Prostate gland (tissue), 2 donors: ENCODE measurements at regions not wholly inside any gene's neighbourhood (a gene's known extent, or its start where the extent isn't known, plus 50 kb on each side); places are given as distances from the start of the nearest gene placed in this dataset.

Source experiments
- DNase-seq: peaks from one replicate; pipeline ENCODE4 v3.0.0-alpha.2; 2019; ENCODE audit warnings: low spot score
- H3K27ac ChIP-seq, 2 donors: fragments of 200-600 bp; sonication (generic); 2 replicates each; pipeline ENCODE4 v1.5.1; 2017 to 2019
- H3K27me3 ChIP-seq: fragments of 200-600 bp; sonication (generic); replicated peaks from 2 replicates; pipeline ENCODE4 v1.5.1; 2019; ENCODE audit not compliant: insufficient read depth
- H3K36me3 ChIP-seq, 2 donors: fragments of 200-600 bp; sonication (generic); 1 replicate in 1 of 2; 2 replicates in 1 of 2; pipeline versions ENCODE4 v1.5.1 to v1.8.1; 2017 to 2019
- H3K4me1 ChIP-seq: fragments of 200-600 bp; sonication (generic); replicated peaks from 2 replicates; pipeline ENCODE4 v1.5.1; 2019
- H3K4me3 ChIP-seq, 2 donors: fragments of 200-600 bp; sonication (generic); 2 replicates each; pipeline ENCODE4 v1.5.1; 2017 to 2019
- H3K9me3 ChIP-seq: fragments of 200-600 bp; sonication (generic); 2 replicates; pipeline ENCODE4 v1.5.1; 2017
- POLR2A ChIP-seq: fragments of 450-650 bp; IDR thresholded peaks from one replicate; pipeline ENCODE4 v1.6.1; 2016; ENCODE audit warnings: antibody characterized with exemption, mild to moderate bottlenecking
- POLR2AphosphoS5 ChIP-seq: sonication (generic); formaldehyde crosslinking; IDR thresholded peaks from one replicate; pipeline ENCODE4 v1.6.1; 2017; ENCODE audit warnings: antibody characterized with exemption
- WGBS: methylation state at CpG from one replicate; pipeline ENCODE4 v1.1.5; 2018; 5-methylcytosine and 5-hydroxymethylcytosine counted together
- intact Hi-C: fragments of 100-400 bp; cut with DNase I; formaldehyde crosslinking; loops from one replicate; pipeline ENCODE4 v1.14.2; 2022
- TF ChIP-seq, protein P1 (sequence below), 4 experiments: fragments of 200-600 bp in 2 of 4; fragments of 450-650 bp in 2 of 4; sonication (generic) in 2 of 4; IDR thresholded peaks; 1 replicate in 3 of 4; 2 replicates in 1 of 4; pipeline ENCODE4 v1.5.1; 2016 to 2019; ENCODE audit warnings: antibody characterized with exemption in 4 of 4, mild to moderate bottlenecking in 2 of 4, moderate library complexity in 2 of 4

DNA sequence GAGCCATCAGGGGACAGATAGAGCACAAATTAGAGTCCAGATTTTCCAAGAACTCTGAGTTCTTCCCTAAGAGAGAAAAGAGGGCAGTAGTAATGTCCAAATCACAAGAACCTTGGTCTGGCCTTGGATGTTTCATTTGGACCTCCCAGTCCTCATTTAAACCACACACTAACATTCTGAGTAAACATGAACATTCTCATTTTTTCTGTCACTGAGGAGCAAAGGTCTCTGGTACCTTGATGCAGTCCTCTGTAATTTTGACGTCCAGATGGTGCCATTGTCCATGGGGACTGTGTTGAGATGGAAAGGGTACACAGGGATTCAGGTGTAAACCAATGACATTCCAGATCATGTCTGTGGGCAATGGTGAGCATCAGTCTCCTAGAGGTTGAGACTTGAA lies 225.4 kb upstream of the PHYHIPL start:
- TF ChIP-seq POLR2A (no peak), POLR2AphosphoS5 (no peak)
- TF ChIP-seq, protein P1, sequence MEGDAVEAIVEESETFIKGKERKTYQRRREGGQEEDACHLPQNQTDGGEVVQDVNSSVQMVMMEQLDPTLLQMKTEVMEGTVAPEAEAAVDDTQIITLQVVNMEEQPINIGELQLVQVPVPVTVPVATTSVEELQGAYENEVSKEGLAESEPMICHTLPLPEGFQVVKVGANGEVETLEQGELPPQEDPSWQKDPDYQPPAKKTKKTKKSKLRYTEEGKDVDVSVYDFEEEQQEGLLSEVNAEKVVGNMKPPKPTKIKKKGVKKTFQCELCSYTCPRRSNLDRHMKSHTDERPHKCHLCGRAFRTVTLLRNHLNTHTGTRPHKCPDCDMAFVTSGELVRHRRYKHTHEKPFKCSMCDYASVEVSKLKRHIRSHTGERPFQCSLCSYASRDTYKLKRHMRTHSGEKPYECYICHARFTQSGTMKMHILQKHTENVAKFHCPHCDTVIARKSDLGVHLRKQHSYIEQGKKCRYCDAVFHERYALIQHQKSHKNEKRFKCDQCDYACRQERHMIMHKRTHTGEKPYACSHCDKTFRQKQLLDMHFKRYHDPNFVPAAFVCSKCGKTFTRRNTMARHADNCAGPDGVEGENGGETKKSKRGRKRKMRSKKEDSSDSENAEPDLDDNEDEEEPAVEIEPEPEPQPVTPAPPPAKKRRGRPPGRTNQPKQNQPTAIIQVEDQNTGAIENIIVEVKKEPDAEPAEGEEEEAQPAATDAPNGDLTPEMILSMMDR (IDR thresholded peaks at IDR 0.05): no peak
- Histone ChIP-seq H3K27ac (peak overlapping the region in 1 of 2 donors; percentile 63), H3K27me3 (no peaks in the 10 kb centered on the region), H3K4me3 (no peak overlapping the region), H3K9me3 (no peaks in the 10 kb centered on the region), H3K36me3 (no peaks in the 10 kb centered on the region), H3K4me1 (no peaks in the 10 kb centered on the region)
- DNase-seq: no peak
- intact Hi-C loops: loop anchor here (5.0 to 10.0 kb wide), 5 partner anchors 144 to 671 kb away; no protein-coding TSS in a partner anchor
- WGBS: 80% methylated on average over 1 of the region's 1 CpG

DNA sequence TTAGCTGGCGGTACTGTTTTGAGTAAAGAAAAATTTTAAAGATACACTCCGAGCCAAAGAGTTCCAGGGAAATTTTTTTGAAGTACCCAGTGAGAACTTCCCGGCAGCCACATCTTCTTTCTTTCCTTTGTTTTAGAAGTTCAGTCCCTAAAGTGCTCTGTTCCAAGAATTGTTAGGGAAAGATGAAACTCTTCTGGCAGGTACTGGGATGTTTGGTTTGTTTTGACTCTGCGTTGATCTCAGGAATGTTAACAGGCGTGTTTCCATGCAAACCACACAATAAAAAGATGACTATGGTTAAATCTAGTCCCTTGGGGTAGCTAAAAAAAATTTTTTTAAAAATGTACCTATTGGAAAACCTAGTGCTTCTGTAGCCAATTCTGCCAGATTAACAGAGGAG lies 224.7 kb upstream of the PHYHIPL start:
- no peak overlapping the region for H3K4me3 ChIP-seq
- H3K27ac ChIP-seq: peak overlapping the region; percentile 57 to 63
- H3K27me3 ChIP-seq: no peaks in the 10 kb centered on the region
- TF ChIP-seq POLR2AphosphoS5: peak; percentile 48
- TF ChIP-seq, protein P1 (IDR thresholded peaks at IDR 0.05): no peak
- 15% methylated on average over 5 of the region's 5 CpGs for WGBS
- no peaks in the 10 kb centered on the region for H3K4me1 ChIP-seq
- intact Hi-C loops: loop anchor here (5.0 to 10.0 kb wide), 5 partner anchors 143 to 671 kb away; no protein-coding TSS in a partner anchor
- H3K36me3 ChIP-seq: no peaks in the 10 kb centered on the region
- peak; percentile 32 for DNase-seq
- H3K9me3 ChIP-seq: no peaks in the 10 kb centered on the region

GRCh38 chr10:58952162-58952601 lies 224.3 kb upstream of the PHYHIPL start:
- DNase-seq: no peak
- H3K27me3 ChIP-seq: no peaks in the 10 kb centered on the region
- H3K27ac ChIP-seq: peak overlapping the region; percentile 57 to 63
- H3K4me3 ChIP-seq: no peak overlapping the region
- intact Hi-C loops: loop anchor here (5.0 to 10.0 kb wide), 5 partner anchors 143 to 670 kb away; no protein-coding TSS in a partner anchor
- WGBS: 39% methylated on average over 5 of the region's 5 CpGs
- TF ChIP-seq, protein P1 (IDR thresholded peaks at IDR 0.05): no peak
- TF ChIP-seq POLR2AphosphoS5 (no peak), POLR2A (no peak)
- no peaks in the 10 kb centered on the region for H3K36me3 ChIP-seq
- H3K4me1 ChIP-seq: no peaks in the 10 kb centered on the region
- H3K9me3 ChIP-seq: no peaks in the 10 kb centered on the region

- no peak overlapping the region for H3K4me3 ChIP-seq
- H3K9me3 ChIP-seq: no peaks in the 10 kb centered on the region
- no peaks in the 10 kb centered on the region for H3K4me1 ChIP-seq
- DNase-seq: peak; percentile 49
- peak; percentile 17 for TF ChIP-seq POLR2AphosphoS5
- TF ChIP-seq, protein P1 (IDR thresholded peaks at IDR 0.05): peak; percentile 66 to 89 (median 80)
- TF ChIP-seq POLR2A: no peak
- intact Hi-C loops: loop anchor here (5.0 to 10.0 kb wide), 5 partner anchors 142 to 669 kb away; no protein-coding TSS in a partner anchor
- no peaks in the 10 kb centered on the region for H3K27me3 ChIP-seq
- H3K27ac ChIP-seq: peak overlapping the region; percentile 57 to 63
- WGBS: 19% methylated on average over 3 of the region's 3 CpGs
- no peaks in the 10 kb centered on the region for H3K36me3 ChIP-seq
Measured at GRCh38 chr10:58952747-58953466, 223.5 kb upstream of the PHYHIPL start.
